CD8-positive, alpha-beta memory T cell (primary cell): ENCODE measurements at regions not wholly inside any gene's neighbourhood (a gene's known extent, or its start where the extent isn't known, plus 50 kb on each side); places are given as distances from the start of the nearest gene placed in this dataset.
"Not testable (repeated sequence)": the region's sequence is repeated elsewhere in the genome, so short reads cannot be mapped to it uniquely, and the experiment has no call there.

Experiments
- CTCF ChIA-PET: fragments of 350-600 bp; sonication (Branson Sonifier 250); formaldehyde crosslinking; loops from one replicate; lab custom pipeline; 2021; ENCODE audit warnings: antibody characterized with exemption; lab: Charles Lee
- POLR2A ChIA-PET: fragments of 350-600 bp; sonication (Branson Sonifier 250); formaldehyde crosslinking; loops from one replicate; lab custom pipeline; 2021; ENCODE audit warnings: antibody characterized with exemption; lab: Charles Lee
- DNase-seq, 5 donors: peaks; one replicate each; pipeline versions ENCODE4 v3.0.0 to v3.0.0-alpha.2; 2020 to 2022; ENCODE audit warnings: mixed read lengths in 1 of 5
- H3K27ac ChIP-seq: one replicate; pipeline ENCODE4 v1.7.0; 2013; ENCODE audit warnings: low read depth, mild to moderate bottlenecking, low read length, moderate library complexity
- H3K27me3 ChIP-seq: 2 replicates; pipeline ENCODE4 v1.7.0; 2013; ENCODE audit warnings: low read length, mild to moderate bottlenecking; ENCODE audit not compliant: insufficient read depth, poor library complexity, severe bottlenecking
- H3K36me3 ChIP-seq: 2 replicates; pipeline ENCODE4 v1.7.0; 2013; ENCODE audit warnings: mild to moderate bottlenecking, low read length, moderate library complexity; ENCODE audit not compliant: insufficient read depth
- H3K4me1 ChIP-seq: 2 replicates; pipeline ENCODE4 v1.7.0; 2013; ENCODE audit warnings: mild to moderate bottlenecking, low read length, moderate library complexity; ENCODE audit not compliant: insufficient read depth
- H3K4me3 ChIP-seq: 2 replicates; pipeline ENCODE4 v1.7.0; 2013; ENCODE audit warnings: mild to moderate bottlenecking, low read length
- H3K9me3 ChIP-seq: 2 replicates; pipeline ENCODE4 v1.7.0; 2013; ENCODE audit warnings: mild to moderate bottlenecking, low read length
- H3K27ac Mint-ChIP-seq, 8 donors: one replicate each; pipeline ENCODE4 v1.8.0; 2020 to 2021; ENCODE audit warnings: mixed read lengths in 8 of 8, mild to moderate bottlenecking in 6 of 8, inconsistent platforms in 3 of 8, moderate library complexity in 3 of 8
- H3K27me3 Mint-ChIP-seq, 2 donors: one replicate each; pipeline ENCODE4 v1.8.0; 2020 to 2021; ENCODE audit warnings: mixed read lengths in 2 of 2, mild to moderate bottlenecking in 1 of 2, moderate library complexity in 1 of 2
- H3K36me3 Mint-ChIP-seq, 3 donors: one replicate each; pipeline ENCODE4 v1.8.0; 2020 to 2021; ENCODE audit warnings: mixed read lengths in 3 of 3, inconsistent platforms in 1 of 3, mild to moderate bottlenecking in 1 of 3
- H3K4me1 Mint-ChIP-seq, 3 donors: one replicate each; pipeline ENCODE4 v1.8.0; 2020 to 2021; ENCODE audit warnings: mixed read lengths in 3 of 3, inconsistent platforms in 1 of 3, mild to moderate bottlenecking in 1 of 3
- H3K4me3 Mint-ChIP-seq, 7 donors: one replicate each; pipeline ENCODE4 v1.8.0; 2020 to 2021; ENCODE audit warnings: mixed read lengths in 7 of 7, mild to moderate bottlenecking in 6 of 7, moderate library complexity in 4 of 7, inconsistent platforms in 2 of 7
- H3K9me3 Mint-ChIP-seq, 5 donors: one replicate each; pipeline ENCODE4 v1.8.0; 2020 to 2022; ENCODE audit warnings: mixed read lengths in 5 of 5, mild to moderate bottlenecking in 3 of 5, moderate library complexity in 2 of 5, inconsistent platforms in 1 of 5

- H3K27me3 Mint-ChIP-seq = peaks cover 0 to 2% of the 10 kb centered on the region in 2 donors
- H3K27me3 ChIP-seq = no peaks in the 10 kb centered on the region
- DNase-seq = no peak
- ChIA-PET CTCF (no interaction called here), POLR2A (no interaction called here)
- no peaks in the 10 kb centered on the region for H3K36me3 ChIP-seq
- H3K4me1 Mint-ChIP-seq = no peaks in the 10 kb centered on the region
- H3K27ac Mint-ChIP-seq = no peak overlapping the region
- no peak overlapping the region for H3K27ac ChIP-seq
- H3K9me3 Mint-ChIP-seq = peaks cover 0 to 6% (median 0%) of the 10 kb centered on the region in 5 donors
- H3K4me3 Mint-ChIP-seq = no peak overlapping the region
- H3K4me3 ChIP-seq = no peak overlapping the region
- no peaks in the 10 kb centered on the region for H3K4me1 ChIP-seq
- H3K9me3 ChIP-seq = no peaks in the 10 kb centered on the region
- H3K36me3 Mint-ChIP-seq = no peaks in the 10 kb centered on the region
These were observed 648.5 kb downstream of the NR2F2 start for GRCh38 chr15:96978937-96979473.

GRCh38 chr15:96984121-96984671, 653.7 kb downstream of the NR2F2 start:
- H3K36me3 ChIP-seq, H3K9me3 ChIP-seq, H3K27me3 ChIP-seq, POLR2A ChIA-PET, H3K4me3 ChIP-seq, H3K27me3 Mint-ChIP-seq, H3K27ac ChIP-seq, DNase-seq, CTCF ChIA-PET, H3K4me3 Mint-ChIP-seq, H3K36me3 Mint-ChIP-seq, H3K4me1 ChIP-seq, H3K27ac Mint-ChIP-seq, H3K4me1 Mint-ChIP-seq: not testable (repeated sequence)
- H3K9me3 Mint-ChIP-seq = peaks cover 5 to 26% (median 6%) of the 10 kb centered on the region in 5 donors

- Mint-ChIP-seq H3K9me3 (peaks cover 0 to 26% (median 5%) of the 10 kb centered on the region in 5 donors), H3K27ac (no peak overlapping the region), H3K27me3 (no peaks in the 10 kb centered on the region), H3K4me3 (no peak overlapping the region), H3K4me1 (no peaks in the 10 kb centered on the region), H3K36me3 (no peaks in the 10 kb centered on the region)
- ChIA-PET POLR2A (no interaction called here), CTCF (no interaction called here)
- no peaks in the 10 kb centered on the region for H3K9me3 ChIP-seq
- H3K4me1 ChIP-seq = no peaks in the 10 kb centered on the region
- no peak overlapping the region for H3K27ac ChIP-seq
- DNase-seq = no peak
- H3K36me3 ChIP-seq = no peaks in the 10 kb centered on the region
- H3K4me3 ChIP-seq = no peak overlapping the region
- no peaks in the 10 kb centered on the region for H3K27me3 ChIP-seq
These were observed 662.3 kb downstream of the NR2F2 start for GRCh38 chr15:96992817-96993216.

- Histone ChIP-seq H3K9me3 (no peaks in the 10 kb centered on the region), H3K4me3 (no peak overlapping the region), H3K36me3 (no peaks in the 10 kb centered on the region), H3K27me3 (no peaks in the 10 kb centered on the region), H3K27ac (no peak overlapping the region), H3K4me1 (no peaks in the 10 kb centered on the region)
- H3K27me3 Mint-ChIP-seq = no peaks in the 10 kb centered on the region
- ChIA-PET POLR2A (no interaction called here), CTCF (no interaction called here)
- peaks cover 0 to 8% (median 3%) of the 10 kb centered on the region in 5 donors for H3K9me3 Mint-ChIP-seq
- H3K36me3 Mint-ChIP-seq = no peaks in the 10 kb centered on the region
- H3K4me3 Mint-ChIP-seq = no peak overlapping the region
- no peak for DNase-seq
- H3K4me1 Mint-ChIP-seq = no peaks in the 10 kb centered on the region
- H3K27ac Mint-ChIP-seq = no peak overlapping the region
These were observed 667.0 kb downstream of the NR2F2 start for GRCh38 chr15:96997538-96997937.

- no peak overlapping the region for H3K27ac ChIP-seq
- no peaks in the 10 kb centered on the region for H3K4me1 ChIP-seq
- Mint-ChIP-seq H3K36me3 (no peaks in the 10 kb centered on the region), H3K4me3 (no peak overlapping the region), H3K9me3 (peaks cover 0 to 9% (median 6%) of the 10 kb centered on the region in 5 donors), H3K27me3 (peaks cover 0 to 2% of the 10 kb centered on the region in 2 donors), H3K27ac (no peak overlapping the region), H3K4me1 (no peaks in the 10 kb centered on the region)
- no peak overlapping the region for H3K4me3 ChIP-seq
- ChIA-PET CTCF (no interaction called here), POLR2A (no interaction called here)
- no peaks in the 10 kb centered on the region for H3K9me3 ChIP-seq
- H3K36me3 ChIP-seq = no peaks in the 10 kb centered on the region
- DNase-seq = no peak
- H3K27me3 ChIP-seq = no peaks in the 10 kb centered on the region
These were observed 678.5 kb downstream of the NR2F2 start for GRCh38 chr15:97009031-97009431.

GRCh38 chr15:97012986-97013385, 682.5 kb downstream of the NR2F2 start:
- H3K4me1 ChIP-seq = no peaks in the 10 kb centered on the region
- no peak overlapping the region for H3K27ac ChIP-seq
- no peaks in the 10 kb centered on the region for H3K27me3 ChIP-seq
- H3K36me3 ChIP-seq = no peaks in the 10 kb centered on the region
- peaks cover 2 to 14% (median 7%) of the 10 kb centered on the region in 5 donors for H3K9me3 Mint-ChIP-seq
- CTCF ChIA-PET = interaction anchor here (1.1 kb wide), 1 partner anchor 16 kb away, joined by 3 read pairs; no protein-coding TSS in a partner anchor
- no peaks in the 10 kb centered on the region for H3K4me1 Mint-ChIP-seq
- peaks cover 0 to under 1% of the 10 kb centered on the region in 2 donors for H3K27me3 Mint-ChIP-seq
- no peaks in the 10 kb centered on the region for H3K36me3 Mint-ChIP-seq
- no peak overlapping the region for H3K4me3 ChIP-seq
- H3K4me3 Mint-ChIP-seq = no peak overlapping the region
- no peak overlapping the region for H3K27ac Mint-ChIP-seq
- POLR2A ChIA-PET = no interaction called here
- no peaks in the 10 kb centered on the region for H3K9me3 ChIP-seq
- no peak for DNase-seq

GRCh38 chr15:97013491-97013890, 683.0 kb downstream of the NR2F2 start:
- H3K4me1 Mint-ChIP-seq = no peaks in the 10 kb centered on the region
- POLR2A ChIA-PET = no interaction called here

GRCh38 chr15:97014001-97014400, 683.5 kb downstream of the NR2F2 start:
- H3K27ac Mint-ChIP-seq = no peak overlapping the region
- ChIA-PET POLR2A (no interaction called here), CTCF (interaction anchor here (1.1 kb wide), 1 partner anchor 15 kb away, joined by 3 read pairs; no protein-coding TSS in a partner anchor)
- H3K4me3 ChIP-seq = no peak overlapping the region
- H3K27me3 Mint-ChIP-seq = no peaks in the 10 kb centered on the region
- no peak for DNase-seq
- no peaks in the 10 kb centered on the region for H3K9me3 ChIP-seq
- H3K27ac ChIP-seq = no peak overlapping the region
- no peak overlapping the region for H3K4me3 Mint-ChIP-seq
- H3K4me1 ChIP-seq = no peaks in the 10 kb centered on the region
- H3K9me3 Mint-ChIP-seq = peaks cover 0 to 14% (median 4%) of the 10 kb centered on the region in 5 donors
- H3K4me1 Mint-ChIP-seq = no peaks in the 10 kb centered on the region
- H3K36me3 ChIP-seq = no peaks in the 10 kb centered on the region
- no peaks in the 10 kb centered on the region for H3K27me3 ChIP-seq
- no peaks in the 10 kb centered on the region for H3K36me3 Mint-ChIP-seq

More at GRCh38 chr15:97013491-97013890, 683.0 kb downstream of the NR2F2 start:
- no peaks in the 10 kb centered on the region for H3K36me3 ChIP-seq
- no peaks in the 10 kb centered on the region for H3K27me3 ChIP-seq
- no peak overlapping the region for H3K4me3 ChIP-seq
- no peaks in the 10 kb centered on the region for H3K9me3 ChIP-seq
- CTCF ChIA-PET = interaction anchor here (1.1 kb wide), 1 partner anchor 16 kb away, joined by 3 read pairs; no protein-coding TSS in a partner anchor
- H3K4me1 ChIP-seq = no peaks in the 10 kb centered on the region
- no peak for DNase-seq
- Mint-ChIP-seq H3K27ac (no peak overlapping the region), H3K9me3 (peaks cover 0 to 14% (median 4%) of the 10 kb centered on the region in 5 donors), H3K4me3 (no peak overlapping the region), H3K27me3 (no peaks in the 10 kb centered on the region), H3K36me3 (no peaks in the 10 kb centered on the region)
- H3K27ac ChIP-seq = no peak overlapping the region
